ENCODE measurements at regions not wholly inside any gene's neighbourhood (a gene's known extent, or its start where the extent isn't known, plus 50 kb on each side); places are given as distances from the start of the nearest gene placed in this dataset.

DNA sequence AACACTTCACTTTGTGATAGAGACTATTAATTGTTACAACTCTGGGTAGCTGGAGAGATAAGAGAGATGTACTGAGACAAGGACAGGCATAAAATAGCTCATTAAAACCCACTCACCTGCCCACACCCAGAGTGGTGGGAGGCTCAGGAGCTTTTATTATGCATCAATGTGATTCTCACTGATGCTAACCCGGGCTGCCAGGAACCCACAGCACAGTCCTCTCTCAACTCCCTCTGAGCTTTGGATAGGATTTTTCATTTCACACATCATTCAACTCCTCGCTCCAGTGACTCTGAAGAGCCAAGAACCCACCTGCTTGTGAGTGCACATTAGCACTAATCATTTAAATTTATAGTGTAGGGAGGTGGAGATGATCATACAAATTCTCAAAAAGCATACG, 827.9 kb downstream of the FLRT2 start:
- H3K4me1 ChIP-seq: no peaks in the 10 kb centered on the region
- H3K4me3 ChIP-seq: no peak overlapping the region
- no peaks in the 10 kb centered on the region for H3K9me3 ChIP-seq
- DNase-seq (ENCODE audit: extremely low spot score): no peak
- H3K36me3 ChIP-seq: no peaks in the 10 kb centered on the region
- intact Hi-C loops (cut with DNase I): no loop called here
- no peak for TF ChIP-seq POLR2AphosphoS5 (IDR thresholded peaks at IDR 0.05)
- no peak for TF ChIP-seq EP300 (IDR thresholded peaks at IDR 0.05)
- TF ChIP-seq, protein P1, sequence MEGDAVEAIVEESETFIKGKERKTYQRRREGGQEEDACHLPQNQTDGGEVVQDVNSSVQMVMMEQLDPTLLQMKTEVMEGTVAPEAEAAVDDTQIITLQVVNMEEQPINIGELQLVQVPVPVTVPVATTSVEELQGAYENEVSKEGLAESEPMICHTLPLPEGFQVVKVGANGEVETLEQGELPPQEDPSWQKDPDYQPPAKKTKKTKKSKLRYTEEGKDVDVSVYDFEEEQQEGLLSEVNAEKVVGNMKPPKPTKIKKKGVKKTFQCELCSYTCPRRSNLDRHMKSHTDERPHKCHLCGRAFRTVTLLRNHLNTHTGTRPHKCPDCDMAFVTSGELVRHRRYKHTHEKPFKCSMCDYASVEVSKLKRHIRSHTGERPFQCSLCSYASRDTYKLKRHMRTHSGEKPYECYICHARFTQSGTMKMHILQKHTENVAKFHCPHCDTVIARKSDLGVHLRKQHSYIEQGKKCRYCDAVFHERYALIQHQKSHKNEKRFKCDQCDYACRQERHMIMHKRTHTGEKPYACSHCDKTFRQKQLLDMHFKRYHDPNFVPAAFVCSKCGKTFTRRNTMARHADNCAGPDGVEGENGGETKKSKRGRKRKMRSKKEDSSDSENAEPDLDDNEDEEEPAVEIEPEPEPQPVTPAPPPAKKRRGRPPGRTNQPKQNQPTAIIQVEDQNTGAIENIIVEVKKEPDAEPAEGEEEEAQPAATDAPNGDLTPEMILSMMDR (IDR thresholded peaks at IDR 0.05): no peak
- TF ChIP-seq POLR2A (IDR thresholded peaks at IDR 0.05; ENCODE audit: low read depth): no peak
- H3K27me3 ChIP-seq: no peaks in the 10 kb centered on the region
- WGBS: 56% methylated on average over 3 of the region's 3 CpGs
- no peak overlapping the region for H3K27ac ChIP-seq (replicated peaks in 1 of 4)

DNA sequence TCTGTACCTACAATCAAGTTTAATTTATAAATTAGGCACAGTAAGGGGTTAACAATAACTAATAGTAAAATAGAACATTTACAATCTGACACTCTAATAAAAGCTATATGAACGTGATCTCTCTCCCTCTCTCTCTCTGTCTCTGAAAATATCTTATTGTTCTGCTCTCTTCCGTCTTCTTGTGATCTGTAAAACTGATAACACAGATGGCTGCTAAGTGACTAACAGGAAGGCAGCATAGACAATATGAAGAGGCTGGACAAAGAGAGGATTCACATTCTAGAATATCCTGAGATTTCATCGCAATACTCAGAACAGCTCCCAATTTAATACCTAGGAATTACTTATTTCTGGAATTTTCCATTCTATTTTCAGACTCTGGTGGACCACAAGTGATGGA, 827.2 kb downstream of the FLRT2 start:
- H3K4me1 ChIP-seq: no peaks in the 10 kb centered on the region
- H3K27me3 ChIP-seq: no peaks in the 10 kb centered on the region
- H3K4me3 ChIP-seq: no peak overlapping the region
- DNase-seq (ENCODE audit: extremely low spot score): no peak
- H3K36me3 ChIP-seq: no peaks in the 10 kb centered on the region
- no peak for TF ChIP-seq EP300 (IDR thresholded peaks at IDR 0.05)
- no peak for TF ChIP-seq POLR2A (IDR thresholded peaks at IDR 0.05; ENCODE audit: low read depth)
- TF ChIP-seq, protein P1 (IDR thresholded peaks at IDR 0.05): no peak
- TF ChIP-seq POLR2AphosphoS5 (IDR thresholded peaks at IDR 0.05): no peak
- no peak overlapping the region for H3K27ac ChIP-seq (replicated peaks in 1 of 4)
- WGBS: 68% methylated on average over 3 of the region's 3 CpGs
- H3K9me3 ChIP-seq: no peaks in the 10 kb centered on the region
- intact Hi-C loops (cut with DNase I): no loop called here

DNA sequence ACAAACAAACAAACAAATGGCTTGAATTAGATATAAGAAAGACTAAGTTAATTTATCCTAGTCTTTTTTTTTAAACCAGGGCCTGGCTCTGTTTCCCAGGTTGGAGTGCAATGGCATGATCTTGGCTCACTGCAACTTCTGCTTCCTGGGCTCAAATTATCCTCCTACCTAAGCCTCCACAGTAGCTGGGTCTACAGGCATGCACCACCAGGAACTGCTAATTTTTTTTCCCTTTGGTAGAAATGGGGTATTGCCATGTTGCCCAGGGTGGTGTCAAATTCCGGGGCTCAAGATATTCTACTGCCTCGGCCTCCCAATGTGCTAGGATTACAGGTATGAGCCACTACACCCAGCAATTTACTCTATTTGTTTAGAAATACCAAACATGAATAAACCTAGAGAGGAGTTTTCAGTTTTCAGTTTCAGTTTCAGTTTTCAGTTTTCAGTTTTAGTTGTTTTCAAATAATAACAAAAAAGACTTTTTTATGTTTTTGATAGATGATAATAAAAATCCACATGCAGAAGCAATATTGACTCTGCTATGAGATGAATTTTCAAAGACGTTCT, 817.0 kb downstream of the FLRT2 start:
- Histone ChIP-seq H3K9me3 (no peaks in the 10 kb centered on the region), H3K4me1 (no peaks in the 10 kb centered on the region), H3K27me3 (no peaks in the 10 kb centered on the region), H3K36me3 (no peaks in the 10 kb centered on the region), H3K4me3 (no peak overlapping the region), H3K27ac (replicated peaks in 1 of 4) (no peak overlapping the region)
- no peak for DNase-seq (ENCODE audit: extremely low spot score)
- TF ChIP-seq POLR2A (IDR thresholded peaks at IDR 0.05; ENCODE audit: low read depth): no peak
- no peak for TF ChIP-seq EP300 (IDR thresholded peaks at IDR 0.05)
- TF ChIP-seq, protein P1 (IDR thresholded peaks at IDR 0.05): no peak
- TF ChIP-seq POLR2AphosphoS5 (IDR thresholded peaks at IDR 0.05): no peak
- 59% methylated on average over 3 of the region's 3 CpGs for WGBS
- intact Hi-C loops (cut with DNase I): no loop called here

DNA sequence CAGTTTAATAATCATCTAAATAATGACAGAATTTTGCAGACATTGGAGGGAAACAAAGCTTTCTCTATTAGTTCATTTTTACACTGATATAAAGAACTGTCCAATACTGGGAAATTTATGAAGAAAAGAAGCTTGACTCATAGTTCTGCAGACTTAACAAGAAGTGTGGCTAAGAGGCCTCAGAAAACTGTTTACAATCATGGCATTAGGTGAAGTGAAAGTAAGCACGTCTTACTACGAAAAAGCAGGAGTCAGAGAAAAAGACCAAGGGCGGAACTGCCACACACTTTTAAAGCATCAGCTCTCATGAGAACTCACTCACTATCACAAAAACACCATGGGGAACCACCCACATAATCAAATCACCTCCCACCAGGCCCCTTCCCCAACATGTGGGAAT, 804.4 kb downstream of the FLRT2 start:
- intact Hi-C loops (cut with DNase I): no loop called here
- no peak for DNase-seq (ENCODE audit: extremely low spot score)
- WGBS: 56% methylated on average over 3 of the region's 3 CpGs
- H3K9me3 ChIP-seq: no peaks in the 10 kb centered on the region
- no peaks in the 10 kb centered on the region for H3K4me1 ChIP-seq
- no peaks in the 10 kb centered on the region for H3K36me3 ChIP-seq
- no peaks in the 10 kb centered on the region for H3K27me3 ChIP-seq
- TF ChIP-seq POLR2A (IDR thresholded peaks at IDR 0.05; ENCODE audit: low read depth): no peak
- TF ChIP-seq, protein P1 (IDR thresholded peaks at IDR 0.05): no peak
- no peak for TF ChIP-seq EP300 (IDR thresholded peaks at IDR 0.05)
- TF ChIP-seq POLR2AphosphoS5 (IDR thresholded peaks at IDR 0.05): no peak
- H3K27ac ChIP-seq (replicated peaks in 1 of 4): no peak overlapping the region
- no peak overlapping the region for H3K4me3 ChIP-seq

DNA sequence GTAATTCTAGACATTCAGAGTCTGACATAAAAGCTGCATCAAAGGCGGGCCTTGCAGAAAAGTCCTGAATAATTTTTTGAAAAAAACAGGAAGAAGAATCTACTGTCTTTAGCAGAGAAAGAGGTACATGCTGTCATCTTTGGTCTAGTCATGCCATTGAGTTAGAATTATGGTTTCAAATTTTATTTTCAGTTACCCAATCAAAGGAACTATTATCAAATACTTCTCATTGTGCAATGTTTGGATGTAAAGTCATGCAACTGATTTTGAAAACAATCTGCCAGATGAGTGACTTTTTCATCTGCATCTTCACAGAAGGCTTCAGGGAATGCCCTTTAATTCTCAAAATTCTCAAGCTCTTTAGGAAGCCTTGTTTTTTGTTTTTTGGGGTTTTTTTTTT, 803.5 kb downstream of the FLRT2 start:
- WGBS: 73% methylated on average over 1 of the region's 1 CpG
- DNase-seq (ENCODE audit: extremely low spot score): no peak
- TF ChIP-seq POLR2A (IDR thresholded peaks at IDR 0.05; ENCODE audit: low read depth) (no peak), POLR2AphosphoS5 (IDR thresholded peaks at IDR 0.05) (no peak), EP300 (IDR thresholded peaks at IDR 0.05) (no peak)
- TF ChIP-seq, protein P1 (IDR thresholded peaks at IDR 0.05): no peak
- intact Hi-C loops (cut with DNase I): no loop called here
- Histone ChIP-seq H3K4me3 (no peak overlapping the region), H3K9me3 (no peaks in the 10 kb centered on the region), H3K4me1 (no peaks in the 10 kb centered on the region), H3K27me3 (no peaks in the 10 kb centered on the region), H3K36me3 (no peaks in the 10 kb centered on the region), H3K27ac (replicated peaks in 1 of 4) (no peak overlapping the region)
